Retinal pigment epithelial cell (primary cell): ENCODE measurements at regions not wholly inside any gene's neighbourhood (a gene's known extent, or its start where the extent isn't known, plus 50 kb on each side); places are given as distances from the start of the nearest gene placed in this dataset.

ENCODE experiments used
- DNase-seq: peaks from one replicate; pipeline ENCODE4 v3.0.0-alpha.2; 2010; ENCODE audit warnings: low read depth
- H3K4me3 ChIP-seq: 2 replicates; pipeline ENCODE4 v1.5.1; 2011; ENCODE audit warnings: mild to moderate bottlenecking, low read length, control low read depth, moderate library complexity
- CTCF ChIP-seq: conservative IDR thresholded peaks from 2 replicates; pipeline ENCODE4 v1.5.1; 2011; ENCODE audit warnings: low read depth, low read length, control low read depth, inconsistent platforms

GRCh38 chr20:22944062-22944461, 91.0 kb upstream of the SSTR4 start:
- H3K4me3 ChIP-seq: no peak overlapping the region
- DNase-seq: no peak
- TF ChIP-seq CTCF: no peak

GRCh38 chr20:22944936-22945335, 90.2 kb upstream of the SSTR4 start:
- no peak for DNase-seq
- no peak for TF ChIP-seq CTCF
- no peak overlapping the region for H3K4me3 ChIP-seq

- H3K4me3 ChIP-seq: no peak overlapping the region
- peak; percentile 7 for DNase-seq
- TF ChIP-seq CTCF: no peak
Measured at GRCh38 chr20:22946596-22946995, 88.5 kb upstream of the SSTR4 start.

GRCh38 chr20:22949331-22950109, 85.6 kb upstream of the SSTR4 start:
- peak; percentile 6 for DNase-seq
- H3K4me3 ChIP-seq: no peak overlapping the region
- TF ChIP-seq CTCF: no peak

- no peak for DNase-seq
- no peak for TF ChIP-seq CTCF
- H3K4me3 ChIP-seq: no peak overlapping the region
Measured at GRCh38 chr20:22951966-22952365, 83.1 kb upstream of the SSTR4 start.

- no peak for TF ChIP-seq CTCF
- no peak overlapping the region for H3K4me3 ChIP-seq
- no peak for DNase-seq
Measured at GRCh38 chr20:22954661-22955060, 80.5 kb upstream of the SSTR4 start.

- no peak for DNase-seq
- TF ChIP-seq CTCF: no peak
- no peak overlapping the region for H3K4me3 ChIP-seq
Measured at GRCh38 chr20:22958390-22958789, 76.7 kb upstream of the SSTR4 start.
